Neural progenitor cell (in vitro differentiated cells): ENCODE measurements at regions not wholly inside any gene's neighbourhood (a gene's known extent, or its start where the extent isn't known, plus 50 kb on each side); places are given as distances from the start of the nearest gene placed in this dataset.

Experiments used
- DNase-seq: peaks from one replicate; pipeline ENCODE4 v3.0.0-alpha.2; 2016; ENCODE audit warnings: low spot score
- H2AFZ ChIP-seq: fragments of 200-600 bp; sonication (generic); replicated peaks from 2 replicates; pipeline ENCODE4 v1.6.1; 2016; ENCODE audit warnings: antibody characterized with exemption
- H3F3A ChIP-seq: fragments of 200-600 bp; sonication (generic); 2 replicates; pipeline ENCODE4 v1.6.1; 2016; ENCODE audit warnings: antibody characterized with exemption, low read depth
- H3K27ac ChIP-seq: fragments of 200-600 bp; sonication (generic); 2 replicates; pipeline ENCODE4 v1.5.1; 2016; ENCODE audit warnings: mild to moderate bottlenecking
- H3K27me3 ChIP-seq: fragments of 200-600 bp; sonication (generic); 2 replicates; pipeline ENCODE4 v1.6.1; 2016; ENCODE audit warnings: mild to moderate bottlenecking, moderate library complexity
- H3K36me3 ChIP-seq: fragments of 200-600 bp; sonication (generic); 2 replicates; pipeline ENCODE4 v1.5.1; 2016
- H3K4me1 ChIP-seq: fragments of 200-600 bp; sonication (generic); 2 replicates; pipeline ENCODE4 v1.6.1; 2016; ENCODE audit warnings: mixed run types
- H3K4me2 ChIP-seq: fragments of 200-600 bp; sonication (generic); 2 replicates; pipeline ENCODE4 v1.6.1; 2016
- H3K4me3 ChIP-seq: fragments of 200-600 bp; sonication (generic); 2 replicates; pipeline ENCODE4 v1.5.1; 2016
- H3K79me2 ChIP-seq: fragments of 200-600 bp; sonication (generic); 2 replicates; pipeline ENCODE4 v1.6.1; 2016; ENCODE audit warnings: low read depth
- H3K9ac ChIP-seq: fragments of 200-600 bp; sonication (generic); 2 replicates; pipeline ENCODE4 v1.6.1; 2016
- H3K9me3 ChIP-seq: fragments of 200-600 bp; sonication (generic); 2 replicates; pipeline ENCODE4 v1.5.1; 2016; ENCODE audit warnings: low read depth
- H4K20me1 ChIP-seq: fragments of 200-600 bp; sonication (generic); 2 replicates; pipeline ENCODE4 v1.6.1; 2016; ENCODE audit warnings: low read depth
- H3K27ac Mint-ChIP-seq: 3 replicates; pipeline ENCODE4 v1.8.0; 2021; ENCODE audit warnings: mixed read lengths
- H3K27me3 Mint-ChIP-seq: 2 replicates; pipeline ENCODE4 v1.8.0; 2022; ENCODE audit warnings: low read depth, mild to moderate bottlenecking, inconsistent platforms, moderate library complexity, mixed read lengths; ENCODE audit not compliant: insufficient read depth
- H3K36me3 Mint-ChIP-seq: 3 replicates; pipeline ENCODE4 v1.8.0; 2021; ENCODE audit warnings: mixed read lengths
- H3K4me1 Mint-ChIP-seq: 3 replicates; pipeline ENCODE4 v1.8.0; 2021; ENCODE audit warnings: mixed read lengths
- H3K4me3 Mint-ChIP-seq: 3 replicates; pipeline ENCODE4 v1.8.0; 2021; ENCODE audit warnings: mild to moderate bottlenecking, moderate library complexity, mixed read lengths
- H3K9me3 Mint-ChIP-seq: 3 replicates; pipeline ENCODE4 v1.8.0; 2020; ENCODE audit warnings: mixed read lengths
- EZH2 ChIP-seq: fragments of 200-600 bp; sonication (generic); IDR thresholded peaks from 2 replicates; pipeline ENCODE4 v1.6.1; 2017; ENCODE audit warnings: antibody characterized with exemption, mild to moderate bottlenecking, moderate library complexity
- EZH2phosphoT487 ChIP-seq: fragments of 200-600 bp; sonication (generic); IDR thresholded peaks from 2 replicates; pipeline ENCODE4 v1.6.1; 2017; ENCODE audit warnings: antibody characterized with exemption
- TF ChIP-seq, protein P1 (sequence below): fragments of 200-600 bp; sonication (generic); IDR thresholded peaks from 2 replicates; pipeline ENCODE4 v1.5.1; 2017; ENCODE audit warnings: antibody characterized with exemption, mild to moderate bottlenecking

DNA sequence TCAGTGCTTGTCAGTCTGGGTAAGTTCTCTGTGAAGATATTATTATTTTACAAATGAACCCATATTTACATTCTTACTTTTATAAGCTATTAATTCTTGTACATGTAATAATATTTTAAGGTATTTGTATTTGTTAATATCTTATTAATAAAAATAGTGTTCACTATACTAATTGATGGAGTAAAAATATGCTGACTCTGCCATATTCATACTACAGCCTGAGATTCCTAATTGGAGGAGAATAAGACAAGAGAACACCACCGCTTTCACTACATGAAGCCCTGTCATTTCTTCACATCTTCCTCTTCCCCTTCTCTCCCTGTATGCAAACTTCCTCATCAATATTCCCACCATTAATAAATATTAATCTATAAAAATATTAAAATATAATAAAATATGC, 167.6 kb upstream of the TUSC1 start:
- peaks cover 3% of the 10 kb centered on the region for H3K36me3 ChIP-seq
- H3K4me1 ChIP-seq, result no peaks in the 10 kb centered on the region
- Mint-ChIP-seq H3K4me3 (no peak overlapping the region), H3K36me3 (no peaks in the 10 kb centered on the region), H3K27me3 (peaks cover 2% of the 10 kb centered on the region), H3K9me3 (peaks cover 5% of the 10 kb centered on the region), H3K4me1 (no peaks in the 10 kb centered on the region), H3K27ac (no peak overlapping the region)
- no peak overlapping the region for H2AFZ ChIP-seq
- TF ChIP-seq, protein P1, sequence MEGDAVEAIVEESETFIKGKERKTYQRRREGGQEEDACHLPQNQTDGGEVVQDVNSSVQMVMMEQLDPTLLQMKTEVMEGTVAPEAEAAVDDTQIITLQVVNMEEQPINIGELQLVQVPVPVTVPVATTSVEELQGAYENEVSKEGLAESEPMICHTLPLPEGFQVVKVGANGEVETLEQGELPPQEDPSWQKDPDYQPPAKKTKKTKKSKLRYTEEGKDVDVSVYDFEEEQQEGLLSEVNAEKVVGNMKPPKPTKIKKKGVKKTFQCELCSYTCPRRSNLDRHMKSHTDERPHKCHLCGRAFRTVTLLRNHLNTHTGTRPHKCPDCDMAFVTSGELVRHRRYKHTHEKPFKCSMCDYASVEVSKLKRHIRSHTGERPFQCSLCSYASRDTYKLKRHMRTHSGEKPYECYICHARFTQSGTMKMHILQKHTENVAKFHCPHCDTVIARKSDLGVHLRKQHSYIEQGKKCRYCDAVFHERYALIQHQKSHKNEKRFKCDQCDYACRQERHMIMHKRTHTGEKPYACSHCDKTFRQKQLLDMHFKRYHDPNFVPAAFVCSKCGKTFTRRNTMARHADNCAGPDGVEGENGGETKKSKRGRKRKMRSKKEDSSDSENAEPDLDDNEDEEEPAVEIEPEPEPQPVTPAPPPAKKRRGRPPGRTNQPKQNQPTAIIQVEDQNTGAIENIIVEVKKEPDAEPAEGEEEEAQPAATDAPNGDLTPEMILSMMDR, result no peak
- TF ChIP-seq EZH2 (no peak), EZH2phosphoT487 (no peak)
- H3K27ac ChIP-seq, result no peak overlapping the region
- no peak overlapping the region for H3K4me2 ChIP-seq
- no peaks in the 10 kb centered on the region for H3F3A ChIP-seq
- H3K9ac ChIP-seq, result no peak overlapping the region
- no peaks in the 10 kb centered on the region for H3K9me3 ChIP-seq
- no peaks in the 10 kb centered on the region for H3K27me3 ChIP-seq
- H3K79me2 ChIP-seq, result no peaks in the 10 kb centered on the region
- no peak overlapping the region for H3K4me3 ChIP-seq
- no peaks in the 10 kb centered on the region for H4K20me1 ChIP-seq
- no peak for DNase-seq

DNA sequence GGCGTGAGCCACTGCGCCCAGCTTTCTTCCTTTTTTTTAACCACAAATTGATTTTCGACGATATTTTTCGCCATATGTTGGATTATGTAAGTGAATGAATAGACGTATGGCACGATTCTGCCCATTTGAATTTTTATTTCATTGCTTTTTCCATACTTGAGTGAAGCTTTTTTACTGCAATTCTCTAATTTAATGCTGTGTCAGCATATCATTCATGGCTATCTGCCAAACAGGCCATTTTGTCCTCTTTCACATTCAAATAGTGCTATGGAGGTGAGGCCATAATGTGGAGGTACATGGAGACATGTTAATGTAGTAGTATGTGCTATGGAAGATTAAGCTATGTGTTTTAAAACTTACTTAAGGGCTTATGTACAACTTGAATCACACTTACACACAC, 152.1 kb upstream of the TUSC1 start:
- Histone ChIP-seq H3K36me3 (no peaks in the 10 kb centered on the region), H3F3A (no peaks in the 10 kb centered on the region), H3K4me3 (no peak overlapping the region), H3K4me1 (no peaks in the 10 kb centered on the region), H2AFZ (no peak overlapping the region), H3K27me3 (no peaks in the 10 kb centered on the region), H3K9me3 (no peaks in the 10 kb centered on the region), H4K20me1 (no peaks in the 10 kb centered on the region), H3K79me2 (no peaks in the 10 kb centered on the region), H3K27ac (no peak overlapping the region), H3K9ac (no peak overlapping the region), H3K4me2 (no peak overlapping the region)
- no peaks in the 10 kb centered on the region for H3K4me1 Mint-ChIP-seq
- no peak overlapping the region for H3K4me3 Mint-ChIP-seq
- peaks cover 5% of the 10 kb centered on the region for H3K9me3 Mint-ChIP-seq
- no peak overlapping the region for H3K27ac Mint-ChIP-seq
- no peaks in the 10 kb centered on the region for H3K36me3 Mint-ChIP-seq
- H3K27me3 Mint-ChIP-seq, result peaks cover 2% of the 10 kb centered on the region
- TF ChIP-seq, protein P1, result no peak
- TF ChIP-seq EZH2phosphoT487 (no peak), EZH2 (no peak)
- DNase-seq, result no peak

DNA sequence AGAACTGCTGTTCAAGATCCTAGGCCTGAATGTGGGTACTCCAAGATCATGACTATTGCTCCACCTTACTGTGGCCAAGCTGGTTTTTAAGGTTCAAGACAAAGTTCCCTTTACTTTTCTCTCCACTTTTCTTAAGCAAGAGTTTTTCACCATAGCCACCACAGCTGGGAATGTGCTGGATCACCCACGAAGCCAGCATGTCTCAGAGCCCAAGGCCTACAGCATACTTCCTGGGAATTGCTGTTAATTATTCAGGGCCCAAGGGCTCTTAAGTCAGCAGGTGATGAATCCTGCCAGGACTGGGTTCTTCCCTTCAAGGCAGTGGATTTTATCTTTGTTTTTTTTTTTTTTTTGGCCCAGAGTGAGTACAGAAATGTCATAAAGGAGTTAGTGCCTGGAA, 149.4 kb upstream of the TUSC1 start:
- peaks cover 5% of the 10 kb centered on the region for H3K9me3 Mint-ChIP-seq
- DNase-seq, result no peak
- peaks cover 2% of the 10 kb centered on the region for H3K27me3 Mint-ChIP-seq
- no peak overlapping the region for H3K4me3 Mint-ChIP-seq
- no peak overlapping the region for H3K27ac Mint-ChIP-seq
- Histone ChIP-seq H3K9ac (no peak overlapping the region), H3K9me3 (no peaks in the 10 kb centered on the region), H3F3A (no peaks in the 10 kb centered on the region), H4K20me1 (no peaks in the 10 kb centered on the region), H3K27me3 (no peaks in the 10 kb centered on the region), H3K4me3 (no peak overlapping the region), H3K79me2 (no peaks in the 10 kb centered on the region), H3K4me2 (no peak overlapping the region), H3K27ac (no peak overlapping the region), H3K4me1 (no peaks in the 10 kb centered on the region), H3K36me3 (no peaks in the 10 kb centered on the region), H2AFZ (no peak overlapping the region)
- H3K36me3 Mint-ChIP-seq, result no peaks in the 10 kb centered on the region
- H3K4me1 Mint-ChIP-seq, result no peaks in the 10 kb centered on the region
- TF ChIP-seq EZH2phosphoT487, result no peak
- no peak for TF ChIP-seq EZH2
- TF ChIP-seq, protein P1, result no peak
